ENCODE measurements at regions not wholly inside any gene's neighbourhood (a gene's known extent, or its start where the extent isn't known, plus 50 kb on each side); places are given as distances from the start of the nearest gene placed in this dataset.

GRCh38 chr15:94970802-94971201 is 739.4 kb downstream of the MCTP2 start:
- TF ChIP-seq BACH2 (CRISPR knock-in tag; IDR thresholded peaks at IDR 0.05; ENCODE audit: borderline replicate concordance): no peak
- TF ChIP-seq CREB5 (CRISPR knock-in tag; IDR thresholded peaks at IDR 0.05; ENCODE audit: low read depth): no peak
- TF ChIP-seq TCF4 (CRISPR knock-in tag; IDR thresholded peaks at IDR 0.05; ENCODE audit: borderline replicate concordance): no peak
- TF ChIP-seq ESRRG (CRISPR knock-in tag; IDR thresholded peaks at IDR 0.05): no peak
- TF ChIP-seq CSRNP3 (CRISPR knock-in tag; IDR thresholded peaks at IDR 0.05): no peak
- TF ChIP-seq ARNTL (CRISPR knock-in tag; IDR thresholded peaks at IDR 0.05; ENCODE audit: borderline replicate concordance, low read depth): no peak
- no peak for TF ChIP-seq SNAI2 (CRISPR knock-in tag; IDR thresholded peaks at IDR 0.05)
- no peak for TF ChIP-seq ZFP30 (CRISPR knock-in tag; IDR thresholded peaks at IDR 0.05)
- TF ChIP-seq CSDC2 (CRISPR knock-in tag; IDR thresholded peaks at IDR 0.05): no peak
- ATAC-seq: no peak

- TF ChIP-seq ZC3H10 (CRISPR knock-in tag; IDR thresholded peaks at IDR 0.05) (no peak), ZFP30 (CRISPR knock-in tag; IDR thresholded peaks at IDR 0.05) (no peak), SNAI2 (CRISPR knock-in tag; IDR thresholded peaks at IDR 0.05) (no peak), GLIS3 (CRISPR knock-in tag; IDR thresholded peaks at IDR 0.05) (no peak), CSRNP3 (CRISPR knock-in tag; IDR thresholded peaks at IDR 0.05) (no peak), ZNF565 (CRISPR knock-in tag; conservative IDR thresholded peaks at IDR 0.05; ENCODE audit: low read depth) (no peak), ZNF8 (CRISPR knock-in tag; IDR thresholded peaks at IDR 0.05) (no peak), ZFP3 (CRISPR knock-in tag; IDR thresholded peaks at IDR 0.05) (no peak), TCF4 (CRISPR knock-in tag; IDR thresholded peaks at IDR 0.05; ENCODE audit: borderline replicate concordance) (no peak), PATZ1 (CRISPR knock-in tag; IDR thresholded peaks at IDR 0.05; ENCODE audit: borderline replicate concordance) (no peak), RARB (CRISPR knock-in tag; IDR thresholded peaks at IDR 0.05) (no peak), OSR1 (CRISPR knock-in tag; IDR thresholded peaks at IDR 0.05) (no peak), ESRRG (CRISPR knock-in tag; IDR thresholded peaks at IDR 0.05) (no peak), POU6F1 (CRISPR knock-in tag; IDR thresholded peaks at IDR 0.05; ENCODE audit: borderline replicate concordance, low read depth) (no peak), ZNF70 (CRISPR knock-in tag; IDR thresholded peaks at IDR 0.05) (no peak), TSHZ2 (CRISPR knock-in tag; IDR thresholded peaks at IDR 0.05) (no peak), CSDC2 (CRISPR knock-in tag; IDR thresholded peaks at IDR 0.05) (no peak), CREB5 (CRISPR knock-in tag; IDR thresholded peaks at IDR 0.05; ENCODE audit: low read depth) (no peak), ARNTL (CRISPR knock-in tag; IDR thresholded peaks at IDR 0.05; ENCODE audit: borderline replicate concordance, low read depth) (no peak)
- ATAC-seq: no peak
Measured at GRCh38 chr15:94972314-94972713, 741.0 kb downstream of the MCTP2 start.

Measured in SK-N-SH treated with all-trans-retinoic acid at 6 μM for 48 hours (cell line).